BLaER1 treated with 17β-estradiol and CSF1 and Interleukin-3, amounts not matched to agents 10 nM and 100 nM (cell line): ENCODE measurements at regions not wholly inside any gene's neighbourhood (a gene's known extent, or its start where the extent isn't known, plus 50 kb on each side); places are given as distances from the start of the nearest gene placed in this dataset.

Experiments used
- H3K27ac ChIP-seq, 11 experiments: shearing (Covaris generic); formaldehyde crosslinking; 2 replicates each; pipeline ENCODE4 v1.8.1; 2022
- H3K27me3 ChIP-seq, 11 experiments: shearing (Covaris generic); formaldehyde crosslinking; 2 replicates each; pipeline ENCODE4 v1.8.1; 2022
- H3K36me3 ChIP-seq, 11 experiments: shearing (Covaris generic); formaldehyde crosslinking; 2 replicates each; pipeline ENCODE4 v1.8.1; 2022
- H3K4me1 ChIP-seq, 10 experiments: shearing (Covaris generic); formaldehyde crosslinking; 2 replicates each; pipeline ENCODE4 v1.8.1; 2022
- H3K4me2 ChIP-seq, 11 experiments: shearing (Covaris generic); formaldehyde crosslinking; 2 replicates each; pipeline ENCODE4 v1.8.1; 2022
- H3K4me3 ChIP-seq, 10 experiments: shearing (Covaris generic); formaldehyde crosslinking; 2 replicates each; pipeline ENCODE4 v1.8.1; 2022
- H3K9ac ChIP-seq, 11 experiments: shearing (Covaris generic); formaldehyde crosslinking; 2 replicates each; pipeline ENCODE4 v1.8.1; 2022
- H3K9me3 ChIP-seq, 11 experiments: shearing (Covaris generic); formaldehyde crosslinking; replicated peaks in 1 of 11; 2 replicates each; pipeline ENCODE4 v1.8.1; 2022
- H4K20me1 ChIP-seq, 11 experiments: shearing (Covaris generic); formaldehyde crosslinking; 2 replicates each; pipeline ENCODE4 v1.8.1; 2022
- Cebpa-rat ChIP-seq, 11 experiments: shearing (Covaris generic); IDR thresholded peaks; 2 replicates each; pipeline ENCODE4 v1.8.1; 2022

GRCh38 chr9:82109626-82110025 lies 121.1 kb downstream of the SPATA31D1 start:
- H3K4me1 ChIP-seq: peaks cover 0 to 9% (median 6%) of the 10 kb centered on the region in 10 experiments; a peak in 9 of 20 replicates
- H4K20me1 ChIP-seq: no peaks in the 10 kb centered on the region
- H3K27me3 ChIP-seq: no peaks in the 10 kb centered on the region
- peak overlapping the region in 6 of 11 experiments; percentile 4 to 43 (median 18); a peak in 6 of 22 replicates for H3K4me2 ChIP-seq
- H3K9me3 ChIP-seq: peaks cover 0 to 4% (median 0%) of the 10 kb centered on the region in 11 experiments; a peak in 1 of 22 replicates
- TF ChIP-seq Cebpa-rat (IDR thresholded peaks at IDR 0.05): no peak
- H3K9ac ChIP-seq: no peak overlapping the region
- H3K36me3 ChIP-seq: no peaks in the 10 kb centered on the region
- no peak overlapping the region for H3K27ac ChIP-seq
- H3K4me3 ChIP-seq: no peak overlapping the region

- no peak for TF ChIP-seq Cebpa-rat (IDR thresholded peaks at IDR 0.05)
Measured at GRCh38 chr9:82110881-82111280, 122.3 kb downstream of the SPATA31D1 start.

GRCh38 chr9:82115331-82115730 lies 126.8 kb downstream of the SPATA31D1 start:
- Histone ChIP-seq H3K36me3 (no peaks in the 10 kb centered on the region), H3K4me3 (no peak overlapping the region), H3K27ac (no peak overlapping the region), H3K9me3 (peaks cover 0 to 4% (median 0%) of the 10 kb centered on the region in 11 experiments; a peak in 1 of 22 replicates), H4K20me1 (no peaks in the 10 kb centered on the region), H3K27me3 (no peaks in the 10 kb centered on the region), H3K4me2 (no peak overlapping the region), H3K9ac (no peak overlapping the region), H3K4me1 (no peaks in the 10 kb centered on the region)
- TF ChIP-seq Cebpa-rat (IDR thresholded peaks at IDR 0.05): no peak

More at GRCh38 chr9:82110881-82111280, 122.3 kb downstream of the SPATA31D1 start:
- H3K4me2 ChIP-seq: no peak overlapping the region
- no peaks in the 10 kb centered on the region for H4K20me1 ChIP-seq
- H3K9ac ChIP-seq: no peak overlapping the region
- peaks cover 0 to 9% (median 6%) of the 10 kb centered on the region in 10 experiments; a peak in 9 of 20 replicates for H3K4me1 ChIP-seq
- H3K9me3 ChIP-seq: peaks cover 0 to 4% (median 0%) of the 10 kb centered on the region in 11 experiments; a peak in 1 of 22 replicates
- H3K27ac ChIP-seq: no peak overlapping the region
- no peak overlapping the region for H3K4me3 ChIP-seq
- no peaks in the 10 kb centered on the region for H3K27me3 ChIP-seq
- H3K36me3 ChIP-seq: no peaks in the 10 kb centered on the region

GRCh38 chr9:82115900-82116299 lies 127.3 kb downstream of the SPATA31D1 start:
- H3K27ac ChIP-seq: no peak overlapping the region
- H4K20me1 ChIP-seq: no peaks in the 10 kb centered on the region
- H3K4me1 ChIP-seq: peaks cover 0 to 4% (median 0%) of the 10 kb centered on the region in 10 experiments; a peak in 3 of 20 replicates
- no peaks in the 10 kb centered on the region for H3K27me3 ChIP-seq
- no peak for TF ChIP-seq Cebpa-rat (IDR thresholded peaks at IDR 0.05)
- no peak overlapping the region for H3K9ac ChIP-seq
- peaks cover 0 to under 1% (median 0%) of the 10 kb centered on the region in 11 experiments; a peak in 1 of 22 replicates for H3K9me3 ChIP-seq
- H3K4me2 ChIP-seq: no peak overlapping the region
- H3K36me3 ChIP-seq: no peaks in the 10 kb centered on the region
- H3K4me3 ChIP-seq: no peak overlapping the region

GRCh38 chr9:82116556-82116955 lies 128.0 kb downstream of the SPATA31D1 start:
- Histone ChIP-seq H3K9me3 (no peaks in the 10 kb centered on the region), H3K27ac (no peak overlapping the region), H3K9ac (no peak overlapping the region), H3K36me3 (no peaks in the 10 kb centered on the region), H3K27me3 (no peaks in the 10 kb centered on the region), H3K4me2 (no peak overlapping the region), H4K20me1 (no peaks in the 10 kb centered on the region), H3K4me1 (peaks cover 0 to 8% (median 0%) of the 10 kb centered on the region in 10 experiments; a peak in 4 of 20 replicates), H3K4me3 (no peak overlapping the region)
- TF ChIP-seq Cebpa-rat (IDR thresholded peaks at IDR 0.05): no peak

GRCh38 chr9:82117026-82117811 lies 128.6 kb downstream of the SPATA31D1 start:
- TF ChIP-seq Cebpa-rat (IDR thresholded peaks at IDR 0.05): no peak
- no peak overlapping the region for H3K27ac ChIP-seq
- no peaks in the 10 kb centered on the region for H3K36me3 ChIP-seq
- no peak overlapping the region for H3K4me2 ChIP-seq
- H3K4me1 ChIP-seq: peaks cover 0 to 8% (median 0%) of the 10 kb centered on the region in 10 experiments; a peak in 4 of 20 replicates
- H4K20me1 ChIP-seq: no peaks in the 10 kb centered on the region
- no peaks in the 10 kb centered on the region for H3K27me3 ChIP-seq
- H3K4me3 ChIP-seq: no peak overlapping the region
- H3K9ac ChIP-seq: no peak overlapping the region
- H3K9me3 ChIP-seq: no peaks in the 10 kb centered on the region

GRCh38 chr9:82122731-82123130 lies 134.2 kb downstream of the SPATA31D1 start:
- Histone ChIP-seq H3K4me1 (peaks cover 4 to 36% (median 17%) of the 10 kb centered on the region in 10 experiments; a peak in 19 of 20 replicates), H3K27ac (no peak overlapping the region), H3K4me3 (no peak overlapping the region), H3K9me3 (no peaks in the 10 kb centered on the region), H3K27me3 (no peaks in the 10 kb centered on the region), H3K9ac (no peak overlapping the region), H3K36me3 (no peaks in the 10 kb centered on the region), H4K20me1 (no peaks in the 10 kb centered on the region), H3K4me2 (no peak overlapping the region)
- no peak for TF ChIP-seq Cebpa-rat (IDR thresholded peaks at IDR 0.05)

- H3K9me3 ChIP-seq: no peaks in the 10 kb centered on the region
- H3K4me1 ChIP-seq: peaks cover 18 to 49% (median 30%) of the 10 kb centered on the region in 10 experiments
- no peak overlapping the region for H3K4me3 ChIP-seq
Measured at GRCh38 chr9:82124090-82124489, 135.5 kb downstream of the SPATA31D1 start.

GRCh38 chr9:82126256-82126655 lies 137.7 kb downstream of the SPATA31D1 start:
- TF ChIP-seq Cebpa-rat (IDR thresholded peaks at IDR 0.05): no peak
- no peaks in the 10 kb centered on the region for H3K27me3 ChIP-seq
- H3K27ac ChIP-seq: 0 out of 22 replicates have a peak overlapping the region, but pooled peaks of 1 of the 11 experiments have one; percentile 23
- H3K4me1 ChIP-seq: peaks cover 18 to 47% (median 32%) of the 10 kb centered on the region in 10 experiments
- H3K4me3 ChIP-seq: no peak overlapping the region
- H4K20me1 ChIP-seq: no peaks in the 10 kb centered on the region
- peaks cover 0 to 13% (median 0%) of the 10 kb centered on the region in 11 experiments; a peak in 4 of 22 replicates for H3K9me3 ChIP-seq
- H3K9ac ChIP-seq: no peak overlapping the region
- H3K36me3 ChIP-seq: no peaks in the 10 kb centered on the region
- peak overlapping the region in 7 of 11 experiments; percentile 1 to 66 (median 28); a peak in 11 of 22 replicates for H3K4me2 ChIP-seq

More at GRCh38 chr9:82124090-82124489, 135.5 kb downstream of the SPATA31D1 start:
- TF ChIP-seq Cebpa-rat (IDR thresholded peaks at IDR 0.05): no peak
- H3K9ac ChIP-seq: no peak overlapping the region
- H3K4me2 ChIP-seq: no peak overlapping the region
- no peak overlapping the region for H3K27ac ChIP-seq
- no peaks in the 10 kb centered on the region for H4K20me1 ChIP-seq
- no peaks in the 10 kb centered on the region for H3K36me3 ChIP-seq
- H3K27me3 ChIP-seq: no peaks in the 10 kb centered on the region
